ENCODE measurements at regions not wholly inside any gene's neighbourhood (a gene's known extent, or its start where the extent isn't known, plus 50 kb on each side); places are given as distances from the start of the nearest gene placed in this dataset.

DNA sequence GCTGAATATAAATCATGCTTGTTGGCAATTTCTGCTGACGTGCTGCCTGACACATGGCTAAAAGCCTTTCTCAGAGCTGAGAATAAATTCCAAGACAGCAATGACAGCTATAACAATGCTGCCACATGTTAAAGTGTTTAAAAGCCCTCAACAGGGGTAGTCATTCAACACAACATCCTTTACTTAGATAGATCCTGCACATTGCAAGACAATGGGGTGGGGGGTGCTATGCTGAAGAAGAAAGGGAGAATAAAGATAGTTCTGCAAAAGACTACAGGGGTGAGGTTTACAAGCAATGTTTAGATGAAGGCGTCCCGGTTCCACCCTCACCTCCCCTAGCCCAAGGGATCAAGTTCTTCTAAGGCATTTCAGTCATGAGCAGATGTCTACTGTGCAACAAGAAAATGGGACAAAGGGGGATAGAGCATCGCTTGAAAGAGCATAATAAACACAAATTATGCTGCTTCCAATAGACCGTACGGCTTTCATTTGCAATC, 291.0 kb upstream of the ACVR2A start:
- no peak for DNase-seq (ENCODE audit: low read depth, low spot score)

DNA sequence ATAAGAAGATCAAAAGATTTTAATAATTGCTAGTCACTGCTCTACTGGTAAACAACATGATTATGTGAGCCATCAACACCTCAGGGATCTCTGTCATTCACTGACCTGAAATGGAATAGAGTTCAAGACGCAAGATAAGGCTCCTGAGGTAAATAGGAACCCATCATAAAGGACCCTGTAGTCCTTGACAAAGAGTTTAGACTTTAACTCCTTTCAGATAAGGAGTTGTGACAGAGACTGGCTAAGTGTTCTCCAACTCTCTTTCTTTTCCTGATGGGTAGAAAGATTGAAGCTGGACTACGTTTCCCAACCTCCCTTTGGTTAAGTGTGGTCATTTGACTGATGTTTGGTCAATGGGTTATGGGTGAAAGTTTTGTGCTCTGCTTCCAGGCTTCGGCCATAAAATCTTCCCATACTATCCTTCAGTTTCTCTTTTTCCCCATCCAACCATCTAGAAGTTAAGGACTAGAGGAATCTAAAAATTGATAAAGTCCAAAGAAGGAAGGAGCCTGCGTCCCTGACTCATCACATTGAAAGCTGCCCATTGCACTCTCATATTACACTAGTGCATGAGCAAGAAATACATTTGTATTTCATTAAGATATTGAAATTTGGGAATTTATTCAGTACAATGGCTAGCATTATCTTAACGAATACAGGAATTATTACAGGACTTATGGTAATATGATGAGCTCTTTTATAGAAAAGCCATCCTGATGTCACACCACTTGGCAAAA, 293.7 kb upstream of the ACVR2A start:
- DNase-seq (ENCODE audit: low read depth, low spot score): no peak

DNA sequence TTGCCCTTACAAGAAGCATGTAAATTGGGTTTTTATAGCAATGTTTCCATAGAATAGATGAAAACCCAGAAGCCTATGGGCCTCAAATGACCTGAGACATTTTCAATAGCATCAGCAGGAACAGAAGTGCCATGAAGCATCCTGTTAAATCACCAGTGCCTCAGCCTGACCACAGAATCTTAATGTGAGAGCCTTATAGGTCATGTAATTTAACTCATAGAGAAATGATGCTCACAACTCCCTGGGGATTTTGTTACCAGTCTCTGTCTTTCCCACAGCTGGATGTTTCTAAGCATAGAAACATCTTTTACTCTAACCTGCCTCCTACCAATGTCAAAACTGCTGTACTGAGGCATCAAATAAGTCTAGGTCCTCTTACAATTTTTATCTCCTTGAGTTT, 295.8 kb upstream of the ACVR2A start:
- DNase-seq (ENCODE audit: low read depth, low spot score): no peak

DNA sequence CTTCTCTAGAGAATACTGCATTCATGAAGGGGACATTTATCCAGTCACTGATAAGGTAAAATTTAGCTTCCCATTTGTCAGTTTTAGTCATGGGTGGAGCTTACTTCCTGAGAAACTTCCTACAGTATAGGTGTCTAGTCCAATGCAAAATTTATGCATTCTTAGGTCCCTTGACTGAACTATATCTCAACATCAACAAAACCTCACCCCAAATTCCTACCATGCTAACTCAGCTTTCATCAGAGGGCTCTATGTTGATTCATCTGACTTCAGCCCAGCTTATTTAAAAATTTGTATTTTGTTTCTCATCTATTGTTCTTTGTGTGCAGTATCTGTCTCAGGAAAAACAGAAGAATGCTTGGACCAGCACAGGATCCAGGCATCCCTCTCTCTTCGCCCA, 296.4 kb upstream of the ACVR2A start:
- DNase-seq (ENCODE audit: low read depth, low spot score): no peak

DNA sequence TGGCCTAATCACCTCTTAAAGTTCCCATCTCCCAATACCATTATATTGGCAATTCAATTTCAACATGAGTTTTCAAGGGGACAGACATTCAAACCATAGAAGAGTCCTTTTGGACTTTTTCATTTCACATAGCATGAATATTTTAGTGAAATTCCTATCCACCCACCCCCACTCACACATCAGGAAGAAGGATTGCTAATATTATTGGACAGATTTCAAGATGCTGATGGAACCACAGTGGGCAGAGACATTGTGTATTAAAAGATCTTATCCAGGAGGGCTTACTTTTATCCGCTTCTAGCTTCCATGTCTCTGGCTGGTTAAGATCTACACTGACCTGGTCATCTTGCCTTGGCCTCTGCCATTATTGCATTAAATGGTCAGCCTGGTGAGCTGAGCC, 297.4 kb upstream of the ACVR2A start:
- no peak for DNase-seq (ENCODE audit: low read depth, low spot score)

DNA sequence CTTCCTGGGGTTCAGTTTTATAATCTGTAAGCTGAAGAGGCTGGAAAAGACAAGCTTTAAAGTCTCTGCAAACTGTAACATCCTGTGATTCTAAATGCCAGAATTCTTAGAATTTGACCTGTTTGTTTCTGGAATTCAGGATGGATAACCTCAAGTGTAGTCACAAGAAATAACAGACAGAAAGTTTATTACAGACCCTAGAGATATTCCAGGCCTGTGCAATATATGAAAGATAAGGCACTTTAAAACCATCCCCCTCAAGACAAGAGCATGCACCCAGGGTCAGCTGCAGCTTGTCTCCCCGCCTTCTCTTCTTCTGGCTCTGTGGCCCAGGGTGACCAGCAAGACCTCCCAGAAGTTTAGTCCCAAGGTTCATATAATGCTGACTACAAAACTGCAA, 298.7 kb upstream of the ACVR2A start:
- no peak for DNase-seq (ENCODE audit: low read depth, low spot score)

DNA sequence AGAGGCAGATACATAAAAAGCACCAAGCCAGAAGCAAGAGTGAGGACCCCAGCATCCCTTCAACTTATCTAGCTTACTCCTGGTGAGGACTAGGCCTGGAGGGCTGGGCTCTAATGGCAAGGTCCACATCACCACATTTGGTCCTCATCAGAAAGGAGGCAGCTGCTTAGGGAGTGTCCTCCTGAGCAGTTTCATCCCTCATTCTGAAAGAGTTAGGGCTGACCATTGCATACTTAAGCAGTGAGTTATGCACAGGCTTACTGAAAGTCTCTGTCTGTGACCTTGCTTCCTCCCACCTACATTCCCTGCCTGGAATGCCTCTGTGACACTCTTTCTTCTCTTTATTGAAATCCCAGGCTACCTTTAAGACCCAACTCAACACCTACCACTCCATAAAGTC, 301.8 kb upstream of the ACVR2A start:
- DNase-seq (ENCODE audit: low read depth, low spot score): no peak

DNA sequence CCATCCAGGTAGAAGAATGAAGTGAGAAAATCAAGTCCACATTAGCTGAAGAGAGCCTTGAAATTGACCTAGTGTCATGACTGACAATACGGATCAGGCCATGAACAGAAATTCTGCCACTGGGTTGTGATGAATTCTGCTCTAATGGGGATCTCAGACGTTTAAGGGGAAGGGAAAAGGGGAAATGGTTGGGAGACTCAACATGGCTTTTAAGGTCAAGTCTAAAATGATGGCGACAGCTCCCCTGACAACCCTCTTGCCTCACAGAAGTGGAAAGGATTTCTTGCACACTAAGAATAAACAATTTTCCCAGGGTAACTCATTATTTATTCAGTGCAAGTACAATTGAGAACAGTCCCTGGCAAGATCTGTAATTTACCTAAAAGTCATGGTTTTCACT, 302.5 kb upstream of the ACVR2A start:
- DNase-seq (ENCODE audit: low read depth, low spot score): no peak

DNA sequence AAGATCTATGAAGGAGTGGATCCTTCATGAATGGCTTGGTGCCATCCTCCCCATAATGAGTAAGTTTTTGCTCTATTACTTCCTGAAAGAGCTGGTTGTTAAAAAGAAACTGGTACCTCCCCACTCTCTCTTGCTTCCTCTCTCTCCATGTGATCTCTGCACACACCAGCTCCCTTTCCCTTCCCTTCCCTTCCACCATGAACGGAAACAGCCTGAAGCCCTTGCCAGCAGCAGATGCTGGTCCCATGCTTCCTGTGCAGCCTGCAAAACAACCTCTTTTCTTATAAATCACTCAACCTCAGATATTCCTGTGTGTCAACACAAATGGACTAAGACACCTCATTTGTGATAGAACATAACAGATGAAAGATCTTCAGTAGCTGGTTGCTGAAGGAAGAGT, 303.5 kb upstream of the ACVR2A start:
- DNase-seq (ENCODE audit: low read depth, low spot score): no peak

DNA sequence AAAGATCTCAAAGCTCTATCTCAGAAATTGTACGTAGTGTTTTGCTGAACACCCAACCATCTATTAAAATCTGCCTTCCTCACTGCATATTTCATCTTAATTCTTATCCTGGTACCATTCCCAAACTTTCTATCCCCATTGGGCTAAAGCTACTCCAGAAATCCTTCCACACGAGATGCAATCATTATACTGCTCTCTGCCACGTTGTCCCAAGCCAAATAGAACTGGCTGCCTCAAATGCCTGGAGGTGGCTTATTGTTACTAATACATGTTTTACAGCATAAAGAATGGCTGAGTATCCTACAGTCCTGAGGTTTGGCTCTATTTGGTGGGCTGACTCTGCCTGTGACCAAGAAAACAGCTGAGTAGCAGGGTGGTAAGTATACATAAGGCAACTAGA, 306.0 kb upstream of the ACVR2A start:
- DNase-seq (ENCODE audit: low read depth, low spot score): no peak

DNA sequence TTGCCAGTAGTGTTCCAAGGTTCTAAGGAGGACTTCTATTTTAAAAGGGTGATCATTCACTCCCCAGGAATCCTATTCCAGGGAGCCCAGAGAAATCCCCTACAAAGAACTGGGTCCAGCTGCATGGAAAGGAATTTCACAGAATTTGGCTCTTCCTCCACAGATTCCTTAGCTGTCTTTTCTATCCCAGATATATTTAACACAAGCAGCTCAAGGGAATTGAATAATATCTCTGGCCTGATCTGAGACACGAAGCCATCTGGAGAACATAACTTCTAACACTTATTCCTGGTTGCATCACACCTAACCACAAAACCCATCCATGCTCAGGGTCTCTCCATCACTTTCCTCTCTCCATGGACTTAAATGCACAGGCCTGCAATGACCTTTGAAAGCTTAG, 306.7 kb upstream of the ACVR2A start:
- DNase-seq (ENCODE audit: low read depth, low spot score): no peak

DNA sequence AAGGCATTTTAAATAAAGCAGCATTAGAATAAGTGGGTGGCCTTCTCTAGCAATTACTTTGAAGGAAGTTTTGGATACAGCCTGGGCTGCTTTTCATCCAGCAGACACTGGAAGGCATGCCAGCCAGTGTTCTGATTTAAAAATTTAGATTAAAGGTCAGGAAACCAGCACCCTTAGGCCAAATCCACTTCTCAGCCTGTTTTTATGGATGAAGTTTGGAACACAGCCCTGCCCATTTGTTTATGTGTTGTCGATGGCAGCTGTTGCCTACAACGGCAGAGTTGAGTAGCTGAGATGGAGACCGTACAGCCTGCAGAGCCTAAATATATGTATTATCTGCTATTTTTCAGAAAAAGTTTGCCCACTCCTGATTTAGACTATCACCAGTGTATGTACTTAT, 313.6 kb upstream of the ACVR2A start:
- DNase-seq (ENCODE audit: low read depth, low spot score): no peak

DNA sequence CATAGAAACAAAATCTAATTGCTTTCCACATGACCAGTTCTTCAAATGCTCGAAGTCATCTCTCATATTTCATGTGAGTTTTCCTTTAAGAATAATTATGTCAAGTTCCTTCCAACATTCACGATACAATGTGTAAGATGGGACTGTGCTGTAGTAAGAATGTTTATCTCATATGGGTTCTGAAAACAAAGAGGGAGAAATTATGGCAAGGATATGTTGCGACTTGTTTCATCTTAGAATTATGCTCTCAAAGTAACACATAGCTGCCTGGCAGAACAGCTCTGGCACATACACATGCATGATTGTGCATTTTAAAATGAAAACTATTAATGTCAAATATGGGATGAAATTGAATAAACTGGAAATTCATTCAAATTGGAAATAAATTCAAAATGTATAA, 314.8 kb upstream of the ACVR2A start:
- no peak for DNase-seq (ENCODE audit: low read depth, low spot score)

DNA sequence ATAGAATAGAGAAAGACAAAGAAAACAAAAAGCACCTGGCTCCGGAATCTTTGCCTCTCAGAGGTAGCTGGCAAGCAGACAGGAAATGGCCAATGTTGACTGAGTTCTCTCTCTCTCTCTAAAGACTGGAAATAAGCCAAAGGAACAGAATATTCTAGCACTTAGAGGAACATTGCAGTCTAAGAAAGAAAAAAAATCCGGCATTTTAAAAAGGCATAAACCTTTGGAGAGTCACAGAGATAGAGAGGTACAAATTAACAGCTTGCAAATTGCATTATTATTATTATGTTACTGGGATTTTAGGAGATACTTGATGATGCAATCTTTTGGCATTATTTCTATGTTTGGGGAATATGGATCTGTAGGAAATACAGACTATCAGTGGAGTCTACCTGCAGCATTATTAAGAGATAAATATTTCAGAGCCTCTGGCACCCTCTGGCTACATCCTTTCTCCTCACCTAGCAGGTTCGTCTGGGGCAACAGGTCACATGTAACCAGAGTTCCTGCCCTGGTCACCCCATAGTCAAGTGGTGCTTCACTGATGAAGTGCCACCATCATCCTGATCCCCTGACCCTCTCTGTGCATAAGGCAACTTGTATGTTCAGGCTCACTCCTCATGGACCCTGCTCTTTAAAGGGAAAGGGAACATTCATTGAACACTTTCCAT, 318.9 kb upstream of the ACVR2A start:
- no peak for DNase-seq (ENCODE audit: low read depth, low spot score)

DNA sequence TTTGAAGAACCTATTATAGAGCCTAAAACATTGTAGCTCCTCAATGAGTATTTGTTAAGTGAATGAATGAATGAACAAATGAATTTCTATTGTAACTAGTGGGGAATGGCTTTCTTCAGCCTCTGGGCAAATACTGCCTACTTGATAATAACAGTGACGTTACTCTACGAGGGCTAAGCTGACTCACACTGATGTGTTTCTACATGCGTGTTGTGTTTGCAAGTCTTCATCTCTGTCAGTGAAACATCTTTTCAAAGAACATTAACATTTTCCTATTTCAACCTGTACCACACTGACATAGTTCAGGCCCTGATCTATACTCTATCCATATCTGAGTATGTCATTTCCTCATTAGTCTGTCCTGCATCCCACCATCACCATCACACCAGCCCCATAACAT, 319.9 kb upstream of the ACVR2A start:
- no peak for DNase-seq (ENCODE audit: low read depth, low spot score)

DNA sequence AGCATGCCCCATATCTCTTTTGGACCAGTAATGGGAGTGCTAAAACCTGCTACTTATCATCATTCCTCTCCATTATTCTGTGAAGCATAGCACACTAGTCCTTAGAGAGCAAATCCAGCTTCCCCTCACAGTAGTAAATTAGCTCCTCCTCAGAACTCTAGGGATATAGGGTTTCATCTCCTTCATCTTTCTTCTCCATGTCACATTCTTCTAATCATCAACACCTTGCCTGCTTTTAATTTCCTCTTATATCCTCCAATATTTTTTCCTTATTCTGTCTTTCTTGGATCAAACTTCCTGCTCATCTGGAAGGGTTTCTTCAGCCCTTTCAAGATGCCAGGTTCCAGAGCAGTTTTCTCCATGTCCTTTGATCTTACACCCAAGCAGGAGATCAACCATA, 321.4 kb upstream of the ACVR2A start:
- no peak for DNase-seq (ENCODE audit: low read depth, low spot score)

DNA sequence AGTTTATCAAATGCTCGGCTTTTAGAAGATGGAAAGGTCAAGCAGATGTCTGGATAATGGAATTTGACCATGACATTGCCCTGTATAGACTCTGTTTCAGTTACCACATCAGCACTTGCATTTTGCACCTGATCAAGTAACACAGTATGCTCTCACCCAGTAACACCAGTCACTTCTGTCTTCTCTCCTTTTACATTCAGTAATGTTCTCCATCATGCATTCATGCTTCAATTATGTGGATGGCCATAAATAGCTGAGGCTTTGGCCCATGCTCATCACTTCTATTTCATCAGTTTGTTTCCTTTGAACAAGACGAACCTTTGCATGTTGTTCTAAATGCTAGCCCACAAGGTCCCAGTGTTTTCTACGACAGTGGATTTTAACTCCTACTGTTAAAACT, 322.9 kb upstream of the ACVR2A start:
- no peak for DNase-seq (ENCODE audit: low read depth, low spot score)

DNA sequence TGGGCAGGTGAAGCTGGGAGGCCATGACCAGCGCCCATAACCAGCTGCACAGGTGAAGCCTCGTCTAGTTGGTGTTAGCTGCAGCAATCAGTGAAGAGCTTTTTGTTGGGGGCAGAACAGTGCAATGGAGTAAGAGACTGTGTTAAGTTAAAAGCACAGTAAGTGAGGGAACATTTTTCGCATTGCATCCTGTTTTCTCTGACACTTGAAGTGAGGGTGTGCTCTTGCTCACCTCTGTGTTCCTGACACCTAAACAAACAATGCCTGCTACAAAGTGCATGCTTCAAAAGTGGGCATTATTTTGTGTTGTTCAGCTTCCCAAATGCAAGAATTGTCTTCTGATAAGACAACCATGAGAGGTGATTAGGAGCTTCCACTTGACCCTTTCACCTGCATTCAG, 324.0 kb upstream of the ACVR2A start:
- DNase-seq (ENCODE audit: low read depth, low spot score): no peak

DNA sequence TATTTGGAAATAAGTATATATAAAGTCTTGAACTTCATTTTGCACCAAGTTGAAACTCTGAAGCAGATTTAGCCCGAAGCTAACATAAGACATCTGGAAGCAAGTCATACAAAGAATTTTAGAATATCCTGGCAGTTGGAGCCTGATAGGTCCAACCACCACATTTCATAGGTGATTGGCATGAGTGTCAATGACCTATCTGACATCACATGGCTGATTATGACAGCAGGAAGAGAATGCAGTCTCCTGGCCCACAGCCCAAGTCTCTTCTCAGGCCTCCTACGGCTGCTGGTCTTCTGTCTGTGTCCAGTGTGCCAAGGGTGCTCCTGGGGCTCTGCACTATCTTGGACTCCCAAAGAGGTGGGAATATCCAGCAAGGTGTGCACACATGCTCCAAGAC, 325.7 kb upstream of the ACVR2A start:
- no peak for DNase-seq (ENCODE audit: low read depth, low spot score)

DNA sequence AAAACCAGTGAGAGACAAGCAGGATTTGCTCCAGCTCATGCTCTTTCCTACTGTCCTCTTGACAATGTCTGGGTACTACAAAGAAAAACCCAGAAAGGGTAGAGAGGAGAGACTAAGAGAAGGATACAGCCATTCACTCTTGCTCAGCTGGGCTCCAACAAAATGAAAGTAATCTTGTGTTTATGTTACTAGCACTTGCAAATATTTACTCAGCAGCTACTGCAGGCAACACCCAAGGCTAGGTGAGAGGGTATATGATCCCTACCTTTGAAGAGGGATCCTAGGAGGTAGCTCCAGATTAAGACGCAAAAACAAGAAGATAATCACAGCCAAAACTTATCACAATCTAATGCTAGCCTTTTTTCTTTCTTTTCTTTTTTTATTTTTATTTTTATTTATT, 329.6 kb upstream of the ACVR2A start:
- DNase-seq (ENCODE audit: low read depth, low spot score): no peak

DNA sequence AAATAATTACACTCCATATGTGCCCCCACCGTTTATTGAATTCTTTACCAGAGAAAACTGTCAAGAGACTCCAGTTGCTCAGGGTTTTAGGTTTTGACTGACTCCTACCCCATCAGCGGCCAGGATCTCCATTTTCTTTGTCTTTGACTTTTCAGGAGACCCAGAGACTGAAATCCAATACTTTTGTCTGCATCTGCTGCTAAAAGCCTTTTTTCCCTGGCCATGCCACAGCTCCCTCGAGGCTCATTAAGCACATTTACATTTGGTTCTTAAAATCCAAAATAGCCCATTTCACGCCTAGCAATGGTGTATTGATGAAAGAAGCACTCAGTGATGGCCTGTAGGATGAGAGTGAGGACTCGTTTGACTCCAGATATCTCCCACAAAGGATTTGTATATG, 332.6 kb upstream of the ACVR2A start:
- no peak for DNase-seq (ENCODE audit: low read depth, low spot score)

DNA sequence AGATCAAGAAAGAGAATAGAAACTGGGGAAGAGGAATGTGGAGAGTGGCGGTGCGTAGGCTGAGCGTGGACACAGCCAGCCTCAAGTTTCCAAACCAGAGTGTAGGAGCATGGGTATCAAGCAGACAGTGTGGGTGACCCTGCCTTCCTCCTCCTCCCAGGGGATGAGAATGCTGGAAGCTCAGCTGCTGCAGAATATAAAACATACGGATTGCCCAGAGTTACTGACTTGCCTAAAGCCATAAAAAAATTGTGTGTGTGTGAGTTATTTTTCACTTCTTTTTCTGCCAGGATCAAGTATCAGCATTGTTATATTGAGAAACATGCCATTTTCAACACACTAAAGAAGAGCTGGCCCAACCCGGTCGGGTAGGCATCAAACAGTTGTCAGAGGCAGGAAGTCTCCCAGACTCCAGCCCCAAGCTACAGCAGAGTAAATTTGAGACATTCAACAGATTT, 333.3 kb upstream of the ACVR2A start:
- no peak for DNase-seq (ENCODE audit: low read depth, low spot score)

DNA sequence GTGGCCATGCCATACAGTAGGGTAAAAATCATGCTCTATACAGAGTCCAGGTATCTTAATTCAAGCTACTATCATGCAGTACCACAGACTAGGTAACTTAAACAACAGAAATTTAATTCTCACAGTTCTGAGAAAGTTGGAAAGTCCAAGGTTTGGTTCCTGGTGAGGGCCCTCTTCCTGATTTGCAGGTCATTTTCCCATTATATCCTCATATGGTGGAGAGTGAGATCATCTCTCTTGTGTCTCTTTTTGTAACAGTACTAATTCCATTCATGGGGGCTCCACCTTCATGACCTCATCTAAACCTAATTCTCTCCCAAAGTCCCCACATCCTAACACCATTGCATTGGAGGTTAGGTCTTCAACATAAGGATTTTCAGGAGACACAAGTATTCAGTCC, 335.0 kb upstream of the ACVR2A start:
- no peak for DNase-seq (ENCODE audit: low read depth, low spot score)
